CD8-positive, alpha-beta memory T cell (primary cell): ENCODE measurements at regions not wholly inside any gene's neighbourhood (a gene's known extent, or its start where the extent isn't known, plus 50 kb on each side); places are given as distances from the start of the nearest gene placed in this dataset.

Experiments
- CTCF ChIA-PET: fragments of 350-600 bp; sonication (Branson Sonifier 250); formaldehyde crosslinking; loops from one replicate; lab custom pipeline; 2021; ENCODE audit warnings: antibody characterized with exemption; lab: Charles Lee
- POLR2A ChIA-PET: fragments of 350-600 bp; sonication (Branson Sonifier 250); formaldehyde crosslinking; loops from one replicate; lab custom pipeline; 2021; ENCODE audit warnings: antibody characterized with exemption; lab: Charles Lee
- DNase-seq, 5 donors: peaks; one replicate each; pipeline versions ENCODE4 v3.0.0 to v3.0.0-alpha.2; 2020 to 2022; ENCODE audit warnings: mixed read lengths in 1 of 5
- H3K27ac ChIP-seq: one replicate; pipeline ENCODE4 v1.7.0; 2013; ENCODE audit warnings: low read depth, mild to moderate bottlenecking, low read length, moderate library complexity
- H3K27me3 ChIP-seq: 2 replicates; pipeline ENCODE4 v1.7.0; 2013; ENCODE audit warnings: low read length, mild to moderate bottlenecking; ENCODE audit not compliant: insufficient read depth, poor library complexity, severe bottlenecking
- H3K36me3 ChIP-seq: 2 replicates; pipeline ENCODE4 v1.7.0; 2013; ENCODE audit warnings: mild to moderate bottlenecking, low read length, moderate library complexity; ENCODE audit not compliant: insufficient read depth
- H3K4me1 ChIP-seq: 2 replicates; pipeline ENCODE4 v1.7.0; 2013; ENCODE audit warnings: mild to moderate bottlenecking, low read length, moderate library complexity; ENCODE audit not compliant: insufficient read depth
- H3K4me3 ChIP-seq: 2 replicates; pipeline ENCODE4 v1.7.0; 2013; ENCODE audit warnings: mild to moderate bottlenecking, low read length
- H3K9me3 ChIP-seq: 2 replicates; pipeline ENCODE4 v1.7.0; 2013; ENCODE audit warnings: mild to moderate bottlenecking, low read length
- H3K27ac Mint-ChIP-seq, 8 donors: one replicate each; pipeline ENCODE4 v1.8.0; 2020 to 2021; ENCODE audit warnings: mixed read lengths in 8 of 8, mild to moderate bottlenecking in 6 of 8, inconsistent platforms in 3 of 8, moderate library complexity in 3 of 8
- H3K27me3 Mint-ChIP-seq, 2 donors: one replicate each; pipeline ENCODE4 v1.8.0; 2020 to 2021; ENCODE audit warnings: mixed read lengths in 2 of 2, mild to moderate bottlenecking in 1 of 2, moderate library complexity in 1 of 2
- H3K36me3 Mint-ChIP-seq, 3 donors: one replicate each; pipeline ENCODE4 v1.8.0; 2020 to 2021; ENCODE audit warnings: mixed read lengths in 3 of 3, inconsistent platforms in 1 of 3, mild to moderate bottlenecking in 1 of 3
- H3K4me1 Mint-ChIP-seq, 3 donors: one replicate each; pipeline ENCODE4 v1.8.0; 2020 to 2021; ENCODE audit warnings: mixed read lengths in 3 of 3, inconsistent platforms in 1 of 3, mild to moderate bottlenecking in 1 of 3
- H3K4me3 Mint-ChIP-seq, 7 donors: one replicate each; pipeline ENCODE4 v1.8.0; 2020 to 2021; ENCODE audit warnings: mixed read lengths in 7 of 7, mild to moderate bottlenecking in 6 of 7, moderate library complexity in 4 of 7, inconsistent platforms in 2 of 7
- H3K9me3 Mint-ChIP-seq, 5 donors: one replicate each; pipeline ENCODE4 v1.8.0; 2020 to 2022; ENCODE audit warnings: mixed read lengths in 5 of 5, mild to moderate bottlenecking in 3 of 5, moderate library complexity in 2 of 5, inconsistent platforms in 1 of 5

DNA sequence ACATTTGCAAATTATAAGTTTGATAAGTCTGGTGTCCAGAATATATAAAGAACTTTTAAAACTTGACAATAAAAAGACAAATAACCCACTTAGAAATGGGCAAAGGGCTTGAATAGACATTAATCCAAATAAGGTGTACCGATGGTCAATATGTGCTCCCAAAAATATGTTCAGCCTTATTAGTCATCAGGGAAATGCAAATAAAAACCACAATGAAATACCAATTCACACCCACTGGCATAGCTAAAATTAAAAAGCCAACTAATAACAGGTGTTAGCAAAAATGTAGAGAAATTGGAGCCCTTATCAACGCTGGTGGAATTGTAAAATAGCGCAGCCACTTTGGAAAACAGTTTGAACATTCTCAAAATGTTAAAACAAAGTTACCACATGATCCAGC lies 79.0 kb upstream of the SCG2 start:
- ChIA-PET CTCF (no interaction called here), POLR2A (no interaction called here)
- H3K27ac Mint-ChIP-seq: no peak overlapping the region
- Histone ChIP-seq H3K9me3 (no peaks in the 10 kb centered on the region), H3K27me3 (no peaks in the 10 kb centered on the region), H3K36me3 (no peaks in the 10 kb centered on the region), H3K4me3 (no peak overlapping the region), H3K27ac (no peak overlapping the region), H3K4me1 (no peaks in the 10 kb centered on the region)
- H3K36me3 Mint-ChIP-seq: no peaks in the 10 kb centered on the region
- no peaks in the 10 kb centered on the region for H3K4me1 Mint-ChIP-seq
- no peak for DNase-seq
- no peak overlapping the region for H3K4me3 Mint-ChIP-seq
- no peaks in the 10 kb centered on the region for H3K27me3 Mint-ChIP-seq
- no peaks in the 10 kb centered on the region for H3K9me3 Mint-ChIP-seq

DNA sequence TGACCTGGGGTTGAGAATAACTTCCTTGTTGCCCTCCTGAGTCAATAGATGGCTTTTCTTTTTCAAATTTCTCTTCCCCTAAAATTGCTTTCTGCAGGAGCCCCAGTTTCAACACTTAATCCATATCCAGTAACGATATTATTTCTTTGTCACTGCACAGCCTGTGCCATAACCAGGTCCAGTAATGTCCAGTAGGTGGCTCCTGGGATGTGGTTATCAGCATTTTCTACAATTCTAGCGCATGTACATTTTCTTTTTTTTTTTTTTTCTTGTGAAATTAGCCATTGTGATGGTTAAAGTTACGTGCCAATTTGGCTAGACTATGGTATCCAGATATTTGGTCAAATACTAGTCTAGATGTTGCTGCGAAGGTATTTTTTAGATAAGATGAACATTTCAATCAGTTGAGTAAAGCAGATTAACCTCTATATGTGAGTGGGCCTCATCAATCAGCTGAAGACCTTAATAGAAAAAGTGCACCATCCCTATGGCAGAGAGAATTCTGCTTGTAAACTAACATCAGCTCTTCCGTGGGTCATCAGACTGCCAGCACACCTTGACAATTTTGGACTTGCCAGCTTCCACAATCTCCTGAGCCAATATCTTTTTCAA lies 72.9 kb upstream of the SCG2 start:
- no peaks in the 10 kb centered on the region for H3K36me3 ChIP-seq
- no peaks in the 10 kb centered on the region for H3K4me1 ChIP-seq
- H3K9me3 Mint-ChIP-seq: peaks cover 0 to 3% (median 0%) of the 10 kb centered on the region in 5 donors
- no peaks in the 10 kb centered on the region for H3K27me3 ChIP-seq
- no peak overlapping the region for H3K4me3 Mint-ChIP-seq
- no peak overlapping the region for H3K4me3 ChIP-seq
- ChIA-PET CTCF (no interaction called here), POLR2A (no interaction called here)
- H3K4me1 Mint-ChIP-seq: no peaks in the 10 kb centered on the region
- peaks cover 0 to 19% of the 10 kb centered on the region in 2 donors for H3K27me3 Mint-ChIP-seq
- DNase-seq: no peak
- no peak overlapping the region for H3K27ac ChIP-seq
- no peaks in the 10 kb centered on the region for H3K9me3 ChIP-seq
- no peak overlapping the region for H3K27ac Mint-ChIP-seq
- no peaks in the 10 kb centered on the region for H3K36me3 Mint-ChIP-seq

DNA sequence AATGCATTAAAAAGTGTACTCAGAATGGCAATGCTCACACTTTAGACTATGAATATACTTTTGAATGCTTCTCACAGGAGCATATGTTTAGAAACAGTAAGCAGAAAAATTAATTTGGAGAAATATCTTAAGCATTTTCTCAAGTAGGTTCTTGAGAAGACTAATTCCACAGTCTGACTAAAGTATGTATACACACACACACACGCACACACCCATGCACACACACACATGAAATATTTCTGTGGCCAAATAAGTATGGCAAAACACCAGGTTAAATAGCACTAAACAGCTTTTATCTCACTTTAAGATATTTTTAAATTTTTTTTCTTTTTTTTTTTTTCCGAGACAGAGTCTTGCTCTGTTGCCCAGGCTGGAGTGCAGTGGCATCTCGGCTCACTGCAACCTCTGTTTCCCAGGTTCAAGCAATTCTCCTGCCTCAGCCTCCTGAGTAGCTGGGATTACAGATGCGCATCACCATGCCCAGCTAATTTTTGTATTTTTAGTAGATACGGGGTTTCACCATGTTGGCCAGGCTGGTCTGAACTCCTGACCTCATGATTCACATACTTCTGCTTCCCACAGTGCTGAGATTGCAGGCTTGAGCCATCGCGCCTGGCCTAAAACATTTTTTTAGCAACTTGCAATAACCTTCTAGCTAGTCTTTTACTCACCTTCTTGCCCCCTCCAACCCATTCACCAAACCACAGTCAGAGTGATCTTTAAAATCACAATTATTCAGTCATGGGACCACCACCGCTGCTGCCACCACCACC lies 67.5 kb upstream of the SCG2 start:
- Mint-ChIP-seq H3K27me3 (peaks cover 0 to 17% of the 10 kb centered on the region in 2 donors), H3K27ac (no peak overlapping the region), H3K4me1 (no peaks in the 10 kb centered on the region), H3K9me3 (peaks cover 0 to 3% (median 0%) of the 10 kb centered on the region in 5 donors), H3K36me3 (no peaks in the 10 kb centered on the region), H3K4me3 (no peak overlapping the region)
- Histone ChIP-seq H3K27me3 (no peaks in the 10 kb centered on the region), H3K4me3 (no peak overlapping the region), H3K4me1 (no peaks in the 10 kb centered on the region), H3K36me3 (no peaks in the 10 kb centered on the region), H3K9me3 (no peaks in the 10 kb centered on the region), H3K27ac (no peak overlapping the region)
- CTCF ChIA-PET: no interaction called here
- DNase-seq: no peak
- POLR2A ChIA-PET: no interaction called here

DNA sequence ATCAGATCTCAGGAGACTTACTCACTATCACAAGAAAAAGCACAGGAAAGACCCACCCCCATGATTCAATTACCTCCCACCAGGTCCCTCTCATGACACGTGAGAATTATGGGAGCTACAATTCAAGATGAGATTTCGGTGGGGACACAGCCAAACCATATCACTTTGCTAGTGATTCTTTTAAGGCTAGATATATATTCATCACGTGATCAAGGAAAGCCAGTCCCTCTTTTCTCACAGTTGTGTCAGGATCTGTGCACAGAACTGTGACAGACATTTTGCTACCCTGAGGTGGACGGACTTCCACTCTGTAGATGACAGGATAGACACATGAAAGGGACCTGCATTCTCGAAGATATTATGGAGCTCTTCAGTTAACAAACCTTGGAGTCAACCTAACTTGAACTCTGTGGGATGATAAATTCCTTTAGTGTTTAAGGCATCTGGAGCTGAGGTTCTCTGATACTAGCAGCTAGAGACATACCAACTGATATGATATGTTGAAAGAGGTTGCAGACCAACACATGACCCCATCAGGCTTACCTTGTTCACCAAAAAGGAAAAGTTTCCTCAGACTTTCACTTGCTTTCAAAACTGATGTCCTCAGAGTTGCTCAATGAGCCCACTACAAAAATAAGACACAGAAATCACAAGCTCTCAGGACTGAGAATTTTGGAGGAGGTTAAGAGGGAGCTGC lies 66.3 kb upstream of the SCG2 start:
- Histone ChIP-seq H3K9me3 (no peaks in the 10 kb centered on the region), H3K27me3 (no peaks in the 10 kb centered on the region), H3K27ac (no peak overlapping the region), H3K36me3 (no peaks in the 10 kb centered on the region), H3K4me3 (no peak overlapping the region), H3K4me1 (no peaks in the 10 kb centered on the region)
- Mint-ChIP-seq H3K27me3 (peaks cover 0 to 17% of the 10 kb centered on the region in 2 donors), H3K4me1 (no peaks in the 10 kb centered on the region), H3K9me3 (peaks cover 0 to 3% (median 0%) of the 10 kb centered on the region in 5 donors), H3K4me3 (no peak overlapping the region), H3K27ac (no peak overlapping the region), H3K36me3 (no peaks in the 10 kb centered on the region)
- POLR2A ChIA-PET: no interaction called here
- CTCF ChIA-PET: no interaction called here
- DNase-seq: no peak

- peak overlapping the region in 1 of 8 donors; percentile 61 for H3K27ac Mint-ChIP-seq
- no peaks in the 10 kb centered on the region for H3K27me3 ChIP-seq
- H3K9me3 Mint-ChIP-seq: peaks cover 3 to 5% (median 4%) of the 10 kb centered on the region in 5 donors
- ChIA-PET CTCF (no interaction called here), POLR2A (no interaction called here)
- no peak overlapping the region for H3K4me3 ChIP-seq
- H3K4me1 Mint-ChIP-seq: no peaks in the 10 kb centered on the region
- H3K9me3 ChIP-seq: no peaks in the 10 kb centered on the region
- no peaks in the 10 kb centered on the region for H3K36me3 ChIP-seq
- peaks cover 13 to 46% of the 10 kb centered on the region in 2 donors for H3K27me3 Mint-ChIP-seq
- no peak overlapping the region for H3K4me3 Mint-ChIP-seq
- no peaks in the 10 kb centered on the region for H3K4me1 ChIP-seq
- H3K36me3 Mint-ChIP-seq: peaks cover 0 to 4% (median 0%) of the 10 kb centered on the region in 3 donors
- DNase-seq: no peak
- no peak overlapping the region for H3K27ac ChIP-seq
Measured at GRCh38 chr2:223654384-223654915, 52.3 kb upstream of the SCG2 start.

DNA sequence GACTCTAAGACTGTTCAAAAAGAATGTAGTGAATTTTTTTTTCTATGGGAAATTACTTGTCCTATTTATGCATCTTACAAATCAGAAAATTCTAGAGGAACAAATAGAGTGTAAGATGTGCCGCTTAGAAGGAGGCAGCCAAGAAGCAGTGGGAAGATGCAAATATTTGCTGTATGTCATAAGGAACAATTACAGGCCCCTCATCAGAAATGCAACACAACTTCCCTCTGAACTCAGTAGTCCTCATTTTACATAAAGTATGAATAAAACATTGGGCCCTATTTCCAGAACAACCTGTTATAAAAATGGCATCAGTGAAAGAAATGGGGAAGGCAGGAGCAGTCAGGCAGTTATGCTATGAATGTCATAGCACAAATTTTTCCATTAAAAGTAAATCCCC lies 50.7 kb upstream of the SCG2 start:
- H3K4me1 Mint-ChIP-seq: no peaks in the 10 kb centered on the region
- H3K4me3 Mint-ChIP-seq: no peak overlapping the region
- H3K36me3 Mint-ChIP-seq: peaks cover 0 to 4% (median 0%) of the 10 kb centered on the region in 3 donors
- POLR2A ChIA-PET: no interaction called here
- H3K27me3 Mint-ChIP-seq: peaks cover 13 to 30% of the 10 kb centered on the region in 2 donors
- peaks cover 0 to 5% (median 2%) of the 10 kb centered on the region in 5 donors for H3K9me3 Mint-ChIP-seq
- no peaks in the 10 kb centered on the region for H3K4me1 ChIP-seq
- CTCF ChIA-PET: no interaction called here
- H3K4me3 ChIP-seq: no peak overlapping the region
- no peak for DNase-seq
- no peak overlapping the region for H3K27ac ChIP-seq
- no peaks in the 10 kb centered on the region for H3K27me3 ChIP-seq
- H3K36me3 ChIP-seq: no peaks in the 10 kb centered on the region
- H3K9me3 ChIP-seq: no peaks in the 10 kb centered on the region
- H3K27ac Mint-ChIP-seq: no peak overlapping the region

DNA sequence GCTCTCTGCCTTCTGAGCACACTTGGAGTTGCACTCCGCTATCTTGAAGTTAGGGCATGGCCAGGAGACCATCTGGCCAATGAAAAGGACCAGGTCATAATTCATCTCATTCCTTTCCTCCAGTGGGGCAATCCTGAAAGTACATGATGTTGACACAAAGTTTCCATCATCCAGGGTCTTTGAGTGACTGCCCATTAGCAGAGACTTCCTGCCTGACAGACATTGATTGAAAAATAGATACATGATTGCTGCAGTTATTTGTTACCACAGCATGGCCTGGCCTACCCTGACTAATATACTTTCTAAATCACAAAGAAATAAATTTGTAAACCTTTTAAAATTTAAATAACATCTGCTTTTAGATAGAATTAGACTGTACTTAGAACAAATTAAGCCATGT lies 50.0 kb upstream of the SCG2 start:
- ChIA-PET CTCF (no interaction called here), POLR2A (no interaction called here)
- DNase-seq: no peak
- no peak overlapping the region for H3K27ac ChIP-seq
- Mint-ChIP-seq H3K4me1 (no peaks in the 10 kb centered on the region), H3K4me3 (no peak overlapping the region), H3K9me3 (peaks cover 0 to 5% (median 2%) of the 10 kb centered on the region in 5 donors), H3K36me3 (peaks cover 0 to 4% (median 0%) of the 10 kb centered on the region in 3 donors), H3K27me3 (peaks cover 11 to 25% of the 10 kb centered on the region in 2 donors), H3K27ac (no peak overlapping the region)
- H3K4me1 ChIP-seq: no peaks in the 10 kb centered on the region
- no peak overlapping the region for H3K4me3 ChIP-seq
- H3K27me3 ChIP-seq: no peaks in the 10 kb centered on the region
- H3K9me3 ChIP-seq: no peaks in the 10 kb centered on the region
- H3K36me3 ChIP-seq: no peaks in the 10 kb centered on the region
